HEK293 (cell line): ENCODE measurements at regions not wholly inside any gene's neighbourhood (a gene's known extent, or its start where the extent isn't known, plus 50 kb on each side); places are given as distances from the start of the nearest gene placed in this dataset.

Source experiments
- GLI4 ChIP-seq: fragments of 450-650 bp; formaldehyde crosslinking; IDR thresholded peaks from 2 replicates; pipeline ENCODE4 v1.5.1; 2016; ENCODE audit warnings: missing biosample characterization, missing genetic modification characterization
- ZNF473 ChIP-seq: fragments of 450-650 bp; formaldehyde crosslinking; IDR thresholded peaks from 2 replicates; pipeline ENCODE4 v1.5.1; 2017; ENCODE audit warnings: missing biosample characterization, missing genetic modification characterization
- ZNF660 ChIP-seq: fragments of 450-650 bp; IDR thresholded peaks from 2 replicates; pipeline ENCODE4 v1.5.1; 2018; ENCODE audit warnings: missing biosample characterization, mild to moderate bottlenecking, missing genetic modification characterization
- TF ChIP-seq, protein P1 (sequence below): fragments of 450-650 bp; formaldehyde crosslinking; IDR thresholded peaks from 2 replicates; pipeline ENCODE4 v1.5.1; 2016; ENCODE audit warnings: missing biosample characterization, missing genetic modification characterization

GRCh38 chr3:135598597-135598996, 366.9 kb upstream of the PPP2R3A start:
- TF ChIP-seq ZNF660 (tag by site-specific recombination) (no peak), ZNF473 (tag by site-specific recombination) (no peak), GLI4 (tag by site-specific recombination) (no peak)
- TF ChIP-seq, protein P1, sequence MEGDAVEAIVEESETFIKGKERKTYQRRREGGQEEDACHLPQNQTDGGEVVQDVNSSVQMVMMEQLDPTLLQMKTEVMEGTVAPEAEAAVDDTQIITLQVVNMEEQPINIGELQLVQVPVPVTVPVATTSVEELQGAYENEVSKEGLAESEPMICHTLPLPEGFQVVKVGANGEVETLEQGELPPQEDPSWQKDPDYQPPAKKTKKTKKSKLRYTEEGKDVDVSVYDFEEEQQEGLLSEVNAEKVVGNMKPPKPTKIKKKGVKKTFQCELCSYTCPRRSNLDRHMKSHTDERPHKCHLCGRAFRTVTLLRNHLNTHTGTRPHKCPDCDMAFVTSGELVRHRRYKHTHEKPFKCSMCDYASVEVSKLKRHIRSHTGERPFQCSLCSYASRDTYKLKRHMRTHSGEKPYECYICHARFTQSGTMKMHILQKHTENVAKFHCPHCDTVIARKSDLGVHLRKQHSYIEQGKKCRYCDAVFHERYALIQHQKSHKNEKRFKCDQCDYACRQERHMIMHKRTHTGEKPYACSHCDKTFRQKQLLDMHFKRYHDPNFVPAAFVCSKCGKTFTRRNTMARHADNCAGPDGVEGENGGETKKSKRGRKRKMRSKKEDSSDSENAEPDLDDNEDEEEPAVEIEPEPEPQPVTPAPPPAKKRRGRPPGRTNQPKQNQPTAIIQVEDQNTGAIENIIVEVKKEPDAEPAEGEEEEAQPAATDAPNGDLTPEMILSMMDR, result no peak
